ENCODE measurements at regions not wholly inside any gene's neighbourhood (a gene's known extent, or its start where the extent isn't known, plus 50 kb on each side); places are given as distances from the start of the nearest gene placed in this dataset.

- DNase-seq (ENCODE audit: low read depth in 2 of 2): no peak
These were observed 421.0 kb downstream of the DYNC2H1 start for GRCh38 chr11:103530257-103530656.

GRCh38 chr11:103532133-103532788 lies 423.0 kb downstream of the DYNC2H1 start:
- no peak for DNase-seq (ENCODE audit: low read depth in 2 of 2)

- no peak for DNase-seq (ENCODE audit: low read depth in 2 of 2)
These were observed 425.0 kb downstream of the DYNC2H1 start for GRCh38 chr11:103534191-103534590.

- no peak for DNase-seq (ENCODE audit: low read depth in 2 of 2)
These were observed 425.7 kb downstream of the DYNC2H1 start for GRCh38 chr11:103534959-103535358.

- no peak for DNase-seq (ENCODE audit: low read depth in 2 of 2)
These were observed 427.1 kb downstream of the DYNC2H1 start for GRCh38 chr11:103536335-103536722.

GRCh38 chr11:103537904-103538502 lies 428.8 kb downstream of the DYNC2H1 start:
- no peak for DNase-seq (ENCODE audit: low read depth in 2 of 2)

- no peak for DNase-seq (ENCODE audit: low read depth in 2 of 2)
These were observed 429.9 kb downstream of the DYNC2H1 start for GRCh38 chr11:103539166-103539565.

- DNase-seq (ENCODE audit: low read depth in 2 of 2): no peak
These were observed 432.1 kb downstream of the DYNC2H1 start for GRCh38 chr11:103541186-103541795.

- DNase-seq (ENCODE audit: low read depth in 2 of 2): no peak
These were observed 433.6 kb downstream of the DYNC2H1 start for GRCh38 chr11:103542851-103543250.

- no peak for DNase-seq (ENCODE audit: low read depth in 2 of 2)
These were observed 434.2 kb downstream of the DYNC2H1 start for GRCh38 chr11:103543456-103543855.

- DNase-seq (ENCODE audit: low read depth in 2 of 2): no peak
These were observed 435.6 kb downstream of the DYNC2H1 start for GRCh38 chr11:103544874-103545273.

- DNase-seq (ENCODE audit: low read depth in 2 of 2): no peak
These were observed 436.3 kb downstream of the DYNC2H1 start for GRCh38 chr11:103545551-103545950.

- DNase-seq (ENCODE audit: low read depth in 2 of 2): no peak
These were observed 437.0 kb downstream of the DYNC2H1 start for GRCh38 chr11:103546236-103546635.

- no peak for DNase-seq (ENCODE audit: low read depth in 2 of 2)
These were observed 437.8 kb downstream of the DYNC2H1 start for GRCh38 chr11:103547024-103547423.

GRCh38 chr11:103547691-103548090 lies 438.5 kb downstream of the DYNC2H1 start:
- no peak for DNase-seq (ENCODE audit: low read depth in 2 of 2)

GRCh38 chr11:103548838-103549237 lies 439.6 kb downstream of the DYNC2H1 start:
- DNase-seq (ENCODE audit: low read depth in 2 of 2): no peak

GRCh38 chr11:103550811-103551210 lies 441.6 kb downstream of the DYNC2H1 start:
- DNase-seq (ENCODE audit: low read depth in 2 of 2): no peak

GRCh38 chr11:103552086-103552485 lies 442.9 kb downstream of the DYNC2H1 start:
- DNase-seq (ENCODE audit: low read depth in 2 of 2): no peak

- DNase-seq (ENCODE audit: low read depth in 2 of 2): no peak
These were observed 446.9 kb downstream of the DYNC2H1 start for GRCh38 chr11:103556171-103556570.

- no peak for DNase-seq (ENCODE audit: low read depth in 2 of 2)
These were observed 456.9 kb downstream of the DYNC2H1 start for GRCh38 chr11:103566116-103566515.

- DNase-seq (ENCODE audit: low read depth in 2 of 2): no peak
These were observed 454.7 kb upstream of the DDI1 start for GRCh38 chr11:103581760-103582159.

GRCh38 chr11:103582351-103582909 lies 454.0 kb upstream of the DDI1 start:
- no peak for DNase-seq (ENCODE audit: low read depth in 2 of 2)

- no peak for DNase-seq (ENCODE audit: low read depth in 2 of 2)
These were observed 452.4 kb upstream of the DDI1 start for GRCh38 chr11:103584021-103584420.
